Keratinocyte (primary cell): ENCODE measurements at regions not wholly inside any gene's neighbourhood (a gene's known extent, or its start where the extent isn't known, plus 50 kb on each side); places are given as distances from the start of the nearest gene placed in this dataset.
"Not testable (repeated sequence)": the region's sequence is repeated elsewhere in the genome, so short reads cannot be mapped to it uniquely, and the experiment has no call there.

Experiments
- CTCF ChIP-seq, 3 experiments: IDR thresholded peaks in 1 of 3; conservative IDR thresholded peaks in 1 of 3; optimal IDR thresholded peaks in 1 of 3; 2 replicates in 2 of 3; 3 replicates in 1 of 3; pipeline versions ENCODE3 to v1.5.1; 2011; ENCODE audit warnings: low read length in 3 of 3, mild to moderate bottlenecking in 3 of 3, moderate library complexity in 2 of 3, control low read depth in 1 of 3, inconsistent platforms in 1 of 3; ENCODE audit not compliant: insufficient read depth in 2 of 3; ENCODE audit errors: extremely low read depth in 1 of 3
- EZH2 ChIP-seq: IDR thresholded peaks from one replicate; pipeline ENCODE4 v1.6.1; 2012; ENCODE audit warnings: inconsistent platforms, mild to moderate bottlenecking, low read length, moderate library complexity

- TF ChIP-seq CTCF (optimal IDR thresholded peaks at IDR 0.05 in 1 of 3, IDR thresholded peaks at IDR 0.05 in 1 of 3, conservative IDR thresholded peaks at IDR 0.05 in 1 of 3; ENCODE audit: extremely low read depth in 1 of 3, insufficient read depth in 2 of 3, low read length in 3 of 3); EZH2: not testable (repeated sequence)
These were observed 381.4 kb downstream of the KCNRG start for GRCh38 chr13:50396618-50397017.
